Natural killer cell (primary cell): ENCODE measurements at regions not wholly inside any gene's neighbourhood (a gene's known extent, or its start where the extent isn't known, plus 50 kb on each side); places are given as distances from the start of the nearest gene placed in this dataset.

ENCODE experiments used
- ATAC-seq, 3 donors: fragments of 150-1000 bp in 2 of 3; fragments of 200-7000 bp in 1 of 3; cut with Tn5 transposase; 1 replicate in 1 of 3; 2 replicates in 2 of 3; pipeline ENCODE4 v1.10.0; 2021; ENCODE audit warnings: mild to moderate bottlenecking in 2 of 3, moderate library complexity in 2 of 3
- DNase-seq, 2 donors: peaks; one replicate each; pipeline versions ENCODE4 v3.0.0 to v3.0.0-alpha.2; 2013 to 2021; ENCODE audit warnings: mixed read lengths in 1 of 2
- H3K27ac ChIP-seq: one replicate; pipeline ENCODE4 v1.5.1; 2013; ENCODE audit warnings: mild to moderate bottlenecking, low read length
- H3K27me3 ChIP-seq: one replicate; pipeline ENCODE4 v1.6.1; 2013; ENCODE audit warnings: low read length; ENCODE audit not compliant: control insufficient read depth, insufficient read depth
- H3K36me3 ChIP-seq: one replicate; pipeline ENCODE4 v1.6.1; 2013; ENCODE audit warnings: low read length; ENCODE audit not compliant: control insufficient read depth, insufficient read depth
- H3K4me1 ChIP-seq: one replicate; pipeline ENCODE4 v1.6.1; 2013; ENCODE audit warnings: low read length; ENCODE audit not compliant: control insufficient read depth, insufficient read depth
- H3K4me3 ChIP-seq: one replicate; pipeline ENCODE4 v1.5.1; 2013; ENCODE audit warnings: low read length
- H3K9me3 ChIP-seq: one replicate; pipeline ENCODE4 v1.6.1; 2013; ENCODE audit warnings: low read length; ENCODE audit not compliant: control insufficient read depth, insufficient read depth
- H3K27ac Mint-ChIP-seq, 2 donors: one replicate each; pipeline ENCODE4 v1.8.0; 2022; ENCODE audit warnings: mild to moderate bottlenecking in 2 of 2, mixed read lengths in 2 of 2, moderate library complexity in 1 of 2
- H3K27me3 Mint-ChIP-seq, 2 donors: one replicate each; pipeline ENCODE4 v1.8.0; 2022; ENCODE audit warnings: low read depth in 2 of 2, mixed read lengths in 2 of 2
- H3K36me3 Mint-ChIP-seq: one replicate; pipeline ENCODE4 v1.8.0; 2022; ENCODE audit warnings: mixed read lengths
- H3K4me1 Mint-ChIP-seq, 2 donors: one replicate each; pipeline ENCODE4 v1.8.0; 2022; ENCODE audit warnings: mixed read lengths in 2 of 2
- H3K4me3 Mint-ChIP-seq: one replicate; pipeline ENCODE4 v1.8.0; 2022; ENCODE audit warnings: mild to moderate bottlenecking, moderate library complexity, mixed read lengths
- H3K9me3 Mint-ChIP-seq, 2 donors: one replicate each; pipeline ENCODE4 v1.8.0; 2022; ENCODE audit warnings: mixed read lengths in 2 of 2
- CTCF ChIP-seq: fragments of 200-600 bp; IDR thresholded peaks from one replicate; pipeline ENCODE4 v1.8.0; 2022; ENCODE audit warnings: antibody characterized with exemption
- WGBS: methylation state at CpG from one replicate; pipeline ENCODE4 v1.1.7; 2013; ENCODE audit warnings: missing lambda C conversion rate; ENCODE audit not compliant: insufficient coverage; 5-methylcytosine and 5-hydroxymethylcytosine counted together
- intact Hi-C: fragments of 100-400 bp; cut with micrococcal nuclease; formaldehyde crosslinking; loops from one replicate; pipeline ENCODE4 v1.14.2; 2022

DNA sequence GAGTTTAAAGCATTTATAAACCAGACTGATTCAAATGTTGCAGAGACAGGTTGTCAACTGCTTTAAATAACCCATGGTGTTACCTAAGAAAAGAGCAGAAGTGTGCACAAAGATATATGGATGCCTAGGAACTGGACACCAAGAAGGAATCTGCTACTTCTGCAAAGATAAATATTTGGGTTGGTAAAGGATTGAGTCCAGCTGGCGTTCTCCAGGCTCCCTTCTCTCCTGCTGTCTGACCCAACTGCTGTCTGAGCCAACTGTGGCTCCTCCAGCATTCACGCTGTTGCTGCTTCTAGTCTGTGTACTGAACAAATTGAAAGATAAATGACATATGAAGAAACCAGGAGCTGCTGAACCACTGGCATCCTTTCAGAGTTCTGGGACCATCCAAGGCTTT is 1167.8 kb upstream of the PRKX start:
- H3K36me3 ChIP-seq = no peaks in the 10 kb centered on the region
- WGBS = 86% methylated on average over 2 of the region's 2 CpGs
- ATAC-seq (no peak), DNase-seq (no peak)
- no peaks in the 10 kb centered on the region for H3K36me3 Mint-ChIP-seq
- no peaks in the 10 kb centered on the region for H3K9me3 ChIP-seq
- peaks cover 0 to 2% of the 10 kb centered on the region in 2 donors for H3K9me3 Mint-ChIP-seq
- no peak overlapping the region for H3K4me3 ChIP-seq
- H3K27ac Mint-ChIP-seq = no peak overlapping the region
- TF ChIP-seq CTCF = no peak
- H3K27me3 ChIP-seq = no peaks in the 10 kb centered on the region
- H3K27ac ChIP-seq = no peak overlapping the region
- H3K4me3 Mint-ChIP-seq = no peak overlapping the region
- H3K27me3 Mint-ChIP-seq = no peaks in the 10 kb centered on the region
- H3K4me1 Mint-ChIP-seq = no peaks in the 10 kb centered on the region
- intact Hi-C loops = no loop called here
- H3K4me1 ChIP-seq = no peaks in the 10 kb centered on the region

DNA sequence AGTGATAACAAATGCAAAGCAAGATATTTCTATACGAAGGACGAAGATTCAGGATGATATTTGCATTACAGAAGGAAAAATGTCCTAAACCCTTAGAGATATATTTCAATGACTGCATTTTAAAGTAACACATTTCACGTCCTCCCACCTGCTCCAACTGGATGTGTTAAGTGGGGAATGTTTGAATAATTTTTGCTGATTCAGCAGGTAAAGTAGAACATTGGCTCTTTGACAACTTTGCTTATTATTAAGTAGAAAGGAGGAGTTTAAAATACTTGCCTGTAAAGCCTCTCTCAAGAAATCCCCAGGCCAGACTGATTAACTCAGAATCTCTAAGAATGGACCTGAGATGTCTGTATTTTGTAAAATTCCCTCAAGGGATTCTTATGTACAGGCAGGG is 1165.2 kb upstream of the PRKX start:
- ATAC-seq (no peak), DNase-seq (no peak)
- no peak for TF ChIP-seq CTCF
- no peaks in the 10 kb centered on the region for H3K9me3 ChIP-seq
- H3K36me3 ChIP-seq = no peaks in the 10 kb centered on the region
- intact Hi-C loops = no loop called here
- WGBS = no CpG with 5 or more reads among the region's 3 CpGs
- no peaks in the 10 kb centered on the region for H3K36me3 Mint-ChIP-seq
- peaks cover 4 to 9% of the 10 kb centered on the region in 2 donors for H3K9me3 Mint-ChIP-seq
- no peak overlapping the region for H3K4me3 ChIP-seq
- H3K27ac ChIP-seq = no peak overlapping the region
- H3K4me1 ChIP-seq = no peaks in the 10 kb centered on the region
- H3K27me3 ChIP-seq = no peaks in the 10 kb centered on the region
- no peaks in the 10 kb centered on the region for H3K27me3 Mint-ChIP-seq
- H3K27ac Mint-ChIP-seq = no peak overlapping the region
- H3K4me3 Mint-ChIP-seq = no peak overlapping the region
- no peaks in the 10 kb centered on the region for H3K4me1 Mint-ChIP-seq

DNA sequence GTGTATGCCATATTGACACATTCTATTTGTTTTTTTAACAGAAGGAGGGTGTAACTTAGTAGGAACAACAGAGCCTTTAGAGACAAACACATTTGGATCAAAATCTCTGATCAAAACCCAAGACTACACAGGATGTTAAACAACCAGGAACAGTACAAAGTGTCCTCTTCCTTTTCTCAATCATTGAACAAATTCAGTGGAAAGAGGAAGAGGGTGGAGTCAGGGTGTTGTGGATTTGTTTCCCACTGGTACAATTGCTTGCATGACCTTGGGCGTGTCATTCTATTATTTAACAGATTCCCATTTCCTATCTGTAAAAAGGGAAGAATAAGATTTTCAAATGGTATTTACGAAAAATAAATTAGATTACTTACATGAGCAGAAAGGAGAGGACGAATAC is 1162.8 kb upstream of the PRKX start:
- H3K9me3 Mint-ChIP-seq = peaks cover 6 to 13% of the 10 kb centered on the region in 2 donors
- no peaks in the 10 kb centered on the region for H3K27me3 Mint-ChIP-seq
- ATAC-seq (no peak), DNase-seq (no peak)
- H3K4me3 Mint-ChIP-seq = no peak overlapping the region
- intact Hi-C loops = no loop called here
- H3K36me3 ChIP-seq = no peaks in the 10 kb centered on the region
- no peak overlapping the region for H3K27ac ChIP-seq
- no peak overlapping the region for H3K27ac Mint-ChIP-seq
- no peak for TF ChIP-seq CTCF
- no peaks in the 10 kb centered on the region for H3K36me3 Mint-ChIP-seq
- no peak overlapping the region for H3K4me3 ChIP-seq
- H3K4me1 ChIP-seq = no peaks in the 10 kb centered on the region
- H3K4me1 Mint-ChIP-seq = no peaks in the 10 kb centered on the region
- WGBS = no CpG with 5 or more reads among the region's 3 CpGs
- no peaks in the 10 kb centered on the region for H3K27me3 ChIP-seq
- H3K9me3 ChIP-seq = no peaks in the 10 kb centered on the region

- no peaks in the 10 kb centered on the region for H3K36me3 ChIP-seq
- no peaks in the 10 kb centered on the region for H3K4me1 ChIP-seq
- no peak overlapping the region for H3K27ac Mint-ChIP-seq
- no peak overlapping the region for H3K4me3 ChIP-seq
- TF ChIP-seq CTCF = no peak
- no peaks in the 10 kb centered on the region for H3K27me3 ChIP-seq
- WGBS = no CpG with 5 or more reads among the region's 2 CpGs
- H3K9me3 ChIP-seq = no peaks in the 10 kb centered on the region
- ATAC-seq (no peak), DNase-seq (no peak)
- intact Hi-C loops = no loop called here
- peaks cover 3 to 11% of the 10 kb centered on the region in 2 donors for H3K9me3 Mint-ChIP-seq
- no peak overlapping the region for H3K4me3 Mint-ChIP-seq
- no peaks in the 10 kb centered on the region for H3K36me3 Mint-ChIP-seq
- H3K27ac ChIP-seq = no peak overlapping the region
- no peaks in the 10 kb centered on the region for H3K4me1 Mint-ChIP-seq
- H3K27me3 Mint-ChIP-seq = no peaks in the 10 kb centered on the region
These were observed 1138.1 kb upstream of the PRKX start for GRCh38 chrX:4851534-4851933.
